ENCODE measurements at regions not wholly inside any gene's neighbourhood (a gene's known extent, or its start where the extent isn't known, plus 50 kb on each side); places are given as distances from the start of the nearest gene placed in this dataset.

- no peaks in the 10 kb centered on the region for H3K27me3 ChIP-seq (ENCODE audit: insufficient read depth, poor library complexity, severe bottlenecking)
- TF ChIP-seq GABPA (IDR thresholded peaks at IDR 0.05; ENCODE audit: low read depth), result no peak
- TF ChIP-seq POLR2AphosphoS5 (IDR thresholded peaks at IDR 0.05; ENCODE audit: low read depth), result no peak
- TF ChIP-seq REST (IDR thresholded peaks at IDR 0.05; ENCODE audit: insufficient replicate concordance, low read depth), result no peak
- TF ChIP-seq CTCF (IDR thresholded peaks at IDR 0.05; ENCODE audit: insufficient read depth, low read length), result no peak
- no peak for TF ChIP-seq SPI1 (IDR thresholded peaks at IDR 0.05; ENCODE audit: borderline replicate concordance, low read depth)
- no peak for DNase-seq (ENCODE audit: low read depth in 1 of 2, low spot score in 1 of 2)
- H3K4me3 ChIP-seq (replicated peaks; ENCODE audit: insufficient read depth, low read length), result no peak overlapping the region
- H3K27ac ChIP-seq (replicated peaks), result no peak overlapping the region
Observed at GRCh38 chrX:7570432-7571029, 272.4 kb upstream of the VCX start.

GRCh38 chrX:7568597-7568996 is 274.4 kb upstream of the VCX start:
- Histone ChIP-seq H3K27ac (replicated peaks) (no peak overlapping the region), H3K27me3 (ENCODE audit: insufficient read depth, poor library complexity, severe bottlenecking) (no peaks in the 10 kb centered on the region), H3K4me3 (replicated peaks; ENCODE audit: insufficient read depth, low read length) (no peak overlapping the region)
- no peak for TF ChIP-seq REST (IDR thresholded peaks at IDR 0.05; ENCODE audit: insufficient replicate concordance, low read depth)
- TF ChIP-seq GABPA (IDR thresholded peaks at IDR 0.05; ENCODE audit: low read depth), result no peak
- TF ChIP-seq SPI1 (IDR thresholded peaks at IDR 0.05; ENCODE audit: borderline replicate concordance, low read depth), result no peak
- no peak for TF ChIP-seq POLR2AphosphoS5 (IDR thresholded peaks at IDR 0.05; ENCODE audit: low read depth)
- no peak for TF ChIP-seq CTCF (IDR thresholded peaks at IDR 0.05; ENCODE audit: insufficient read depth, low read length)
- no peak for DNase-seq (ENCODE audit: low read depth in 1 of 2, low spot score in 1 of 2)

GRCh38 chrX:7568130-7568529 is 274.8 kb upstream of the VCX start:
- no peak overlapping the region for H3K4me3 ChIP-seq (replicated peaks; ENCODE audit: insufficient read depth, low read length)
- DNase-seq (ENCODE audit: low read depth in 1 of 2, low spot score in 1 of 2), result no peak
- H3K27ac ChIP-seq (replicated peaks), result no peak overlapping the region
- no peaks in the 10 kb centered on the region for H3K27me3 ChIP-seq (ENCODE audit: insufficient read depth, poor library complexity, severe bottlenecking)
- no peak for TF ChIP-seq POLR2AphosphoS5 (IDR thresholded peaks at IDR 0.05; ENCODE audit: low read depth)
- TF ChIP-seq SPI1 (IDR thresholded peaks at IDR 0.05; ENCODE audit: borderline replicate concordance, low read depth), result no peak
- TF ChIP-seq GABPA (IDR thresholded peaks at IDR 0.05; ENCODE audit: low read depth), result no peak
- no peak for TF ChIP-seq REST (IDR thresholded peaks at IDR 0.05; ENCODE audit: insufficient replicate concordance, low read depth)
- no peak for TF ChIP-seq CTCF (IDR thresholded peaks at IDR 0.05; ENCODE audit: insufficient read depth, low read length)
